ENCODE measurements at regions not wholly inside any gene's neighbourhood (a gene's known extent, or its start where the extent isn't known, plus 50 kb on each side); places are given as distances from the start of the nearest gene placed in this dataset.

GRCh38 chr2:234335661-234336228, 161.1 kb downstream of the ARL4C start:
- Mint-ChIP-seq H3K36me3 (ENCODE audit: low read depth) (peaks cover 5% of the 10 kb centered on the region), H3K27me3 (ENCODE audit: low read depth, poor library complexity) (peaks cover 9% of the 10 kb centered on the region), H3K9me3 (peaks cover 25% of the 10 kb centered on the region), H3K27ac (peak overlapping the region; percentile 89), H3K4me1 (peaks cover 56% of the 10 kb centered on the region), H3K4me3 (no peak overlapping the region)
- TF ChIP-seq CTCF (IDR thresholded peaks at IDR 0.05): no peak
- DNase-seq: peak; percentile 43

GRCh38 chr2:234334756-234335155, 162.1 kb downstream of the ARL4C start:
- Mint-ChIP-seq H3K9me3 (peaks cover 17% of the 10 kb centered on the region), H3K4me3 (no peak overlapping the region), H3K27me3 (ENCODE audit: low read depth, poor library complexity) (peaks cover 9% of the 10 kb centered on the region), H3K36me3 (ENCODE audit: low read depth) (peaks cover 5% of the 10 kb centered on the region), H3K4me1 (peaks cover 57% of the 10 kb centered on the region), H3K27ac (peak overlapping the region; percentile 99)
- DNase-seq: peak; percentile 23
- no peak for TF ChIP-seq CTCF (IDR thresholded peaks at IDR 0.05)

- TF ChIP-seq CTCF (IDR thresholded peaks at IDR 0.05): no peak
- H3K27ac Mint-ChIP-seq: peak overlapping the region; percentile 99
- peaks cover 9% of the 10 kb centered on the region for H3K27me3 Mint-ChIP-seq (ENCODE audit: low read depth, poor library complexity)
- H3K4me1 Mint-ChIP-seq: peaks cover 57% of the 10 kb centered on the region
- no peak overlapping the region for H3K4me3 Mint-ChIP-seq
- peaks cover 4% of the 10 kb centered on the region for H3K36me3 Mint-ChIP-seq (ENCODE audit: low read depth)
- DNase-seq: no peak
- peaks cover 11% of the 10 kb centered on the region for H3K9me3 Mint-ChIP-seq
Measured at GRCh38 chr2:234334151-234334550, 162.7 kb downstream of the ARL4C start.

GRCh38 chr2:234333168-234334130, 163.4 kb downstream of the ARL4C start:
- Mint-ChIP-seq H3K4me3 (no peak overlapping the region), H3K36me3 (ENCODE audit: low read depth) (no peaks in the 10 kb centered on the region), H3K27me3 (ENCODE audit: low read depth, poor library complexity) (peaks cover 9% of the 10 kb centered on the region), H3K9me3 (peaks cover 6% of the 10 kb centered on the region), H3K27ac (no peak overlapping the region), H3K4me1 (peaks cover 57% of the 10 kb centered on the region)
- no peak for TF ChIP-seq CTCF (IDR thresholded peaks at IDR 0.05)
- no peak for DNase-seq

- Mint-ChIP-seq H3K4me1 (peaks cover 57% of the 10 kb centered on the region), H3K9me3 (no peaks in the 10 kb centered on the region), H3K4me3 (no peak overlapping the region), H3K36me3 (ENCODE audit: low read depth) (no peaks in the 10 kb centered on the region), H3K27ac (no peak overlapping the region), H3K27me3 (ENCODE audit: low read depth, poor library complexity) (peaks cover 9% of the 10 kb centered on the region)
- no peak for DNase-seq
- no peak for TF ChIP-seq CTCF (IDR thresholded peaks at IDR 0.05)
Measured at GRCh38 chr2:234331966-234332365, 164.9 kb downstream of the ARL4C start.

Measured in nephron progenitor cell (in vitro differentiated cells).